ENCODE measurements at regions not wholly inside any gene's neighbourhood (a gene's known extent, or its start where the extent isn't known, plus 50 kb on each side); places are given as distances from the start of the nearest gene placed in this dataset.
"Not testable (repeated sequence)": the region's sequence is repeated elsewhere in the genome, so short reads cannot be mapped to it uniquely, and the experiment has no call there.

DNA sequence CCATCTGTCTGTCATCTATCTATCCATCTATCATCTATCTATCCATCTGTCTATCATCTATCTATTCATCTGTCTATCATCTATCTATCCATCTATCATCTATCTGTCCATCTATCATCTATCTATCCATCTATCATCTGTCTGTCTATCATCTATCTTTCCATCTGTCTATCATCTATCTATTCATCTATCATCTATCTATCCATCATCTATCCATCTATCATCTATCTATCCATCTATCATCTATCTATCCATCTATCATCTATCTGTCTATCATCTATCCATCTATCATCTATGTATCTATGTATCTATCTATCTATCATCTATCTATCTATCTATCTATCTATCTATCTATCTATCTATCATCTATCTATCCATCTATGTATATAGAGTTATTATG, 671.6 kb downstream of the UTRN start:
- H3K4me1 Mint-ChIP-seq; H3K36me3 Mint-ChIP-seq (ENCODE audit: low read depth); POLR2A ChIA-PET; H3K9me3 Mint-ChIP-seq; H3K27ac Mint-ChIP-seq; DNase-seq; CTCF ChIA-PET; H3K4me3 Mint-ChIP-seq: not testable (repeated sequence)
- H3K27me3 Mint-ChIP-seq: peaks cover 12% of the 10 kb centered on the region

- ChIA-PET CTCF (no interaction called here), POLR2A (no interaction called here)
- Mint-ChIP-seq H3K27me3 (peaks cover 9% of the 10 kb centered on the region), H3K36me3 (ENCODE audit: low read depth) (no peaks in the 10 kb centered on the region), H3K9me3 (no peaks in the 10 kb centered on the region), H3K4me1 (no peaks in the 10 kb centered on the region), H3K27ac (no peak overlapping the region), H3K4me3 (no peak overlapping the region)
- no peak for DNase-seq
Observed at GRCh38 chr6:144957236-144957937, 672.3 kb downstream of the UTRN start.

- no peaks in the 10 kb centered on the region for H3K36me3 Mint-ChIP-seq (ENCODE audit: low read depth)
- H3K27ac Mint-ChIP-seq: no peak overlapping the region
Observed at GRCh38 chr6:144969154-144969553, 684.0 kb downstream of the UTRN start.

DNA sequence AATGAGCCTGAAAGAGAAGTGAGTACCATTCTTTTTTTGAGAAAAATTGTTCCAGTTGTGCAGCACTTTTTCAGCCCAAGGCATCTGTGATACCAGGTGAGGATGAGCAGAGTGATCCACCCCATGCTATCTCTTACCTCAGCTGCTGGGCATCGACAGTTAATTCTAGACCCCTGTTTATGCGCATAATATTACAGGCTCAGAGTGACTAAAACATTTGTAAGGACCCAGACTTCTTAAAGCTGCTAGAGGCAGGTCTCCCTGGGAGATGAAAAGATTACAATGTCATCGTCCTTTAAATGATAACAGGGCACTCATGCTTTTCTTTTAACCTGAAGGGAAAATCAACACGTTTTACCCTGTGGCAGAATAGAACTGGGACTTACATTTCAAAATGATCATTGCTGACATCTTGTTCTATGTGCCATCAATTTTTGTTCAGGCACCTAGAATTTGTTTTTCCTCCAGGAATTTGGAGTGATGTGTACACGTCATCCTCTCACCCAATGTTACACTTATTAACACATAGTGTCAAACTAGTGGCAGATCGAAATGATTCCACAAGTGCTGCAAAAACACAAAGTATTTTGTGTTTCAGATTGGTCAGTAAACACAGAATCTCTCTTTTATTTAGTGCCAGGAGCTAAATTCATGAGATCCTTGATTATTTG, 684.6 kb downstream of the UTRN start:
- POLR2A ChIA-PET: no interaction called here
- H3K27me3 Mint-ChIP-seq: peaks cover 13% of the 10 kb centered on the region
- no peaks in the 10 kb centered on the region for H3K36me3 Mint-ChIP-seq (ENCODE audit: low read depth)
- H3K4me3 Mint-ChIP-seq: no peak overlapping the region
- no peaks in the 10 kb centered on the region for H3K9me3 Mint-ChIP-seq
- CTCF ChIA-PET: no interaction called here
- no peak for DNase-seq
- H3K4me1 Mint-ChIP-seq: no peaks in the 10 kb centered on the region
- no peak overlapping the region for H3K27ac Mint-ChIP-seq

More at GRCh38 chr6:144969154-144969553, 684.0 kb downstream of the UTRN start:
- Mint-ChIP-seq H3K4me1 (no peaks in the 10 kb centered on the region), H3K4me3 (no peak overlapping the region), H3K9me3 (no peaks in the 10 kb centered on the region), H3K27me3 (peaks cover 10% of the 10 kb centered on the region)
- ChIA-PET CTCF (no interaction called here), POLR2A (no interaction called here)
- no peak for DNase-seq

- not testable (repeated sequence) for DNase-seq, H3K9me3 Mint-ChIP-seq
- CTCF ChIA-PET: interaction anchor here (1.6 kb wide), 1 partner anchor 9 kb away, joined by 4 read pairs; no protein-coding TSS in a partner anchor
Observed at GRCh38 chr6:144977250-144977864, 692.2 kb downstream of the UTRN start.

GRCh38 chr6:144978208-144978607, 693.1 kb downstream of the UTRN start:
- Mint-ChIP-seq H3K9me3 (no peaks in the 10 kb centered on the region), H3K36me3 (ENCODE audit: low read depth) (no peaks in the 10 kb centered on the region), H3K4me3 (no peak overlapping the region), H3K27me3 (peaks cover 31% of the 10 kb centered on the region), H3K4me1 (no peaks in the 10 kb centered on the region), H3K27ac (no peak overlapping the region)
- ChIA-PET CTCF (no interaction called here), POLR2A (interaction anchor here (0.6 kb wide), 1 partner anchor 101 kb away, joined by 3 read pairs; no protein-coding TSS in a partner anchor)
- DNase-seq: no peak

More at GRCh38 chr6:144977250-144977864, 692.2 kb downstream of the UTRN start:
- H3K4me3 Mint-ChIP-seq; H3K36me3 Mint-ChIP-seq (ENCODE audit: low read depth); H3K27ac Mint-ChIP-seq; H3K4me1 Mint-ChIP-seq; POLR2A ChIA-PET: not testable (repeated sequence)
- H3K27me3 Mint-ChIP-seq: peaks cover 25% of the 10 kb centered on the region

GRCh38 chr6:144986271-144986670, 701.1 kb downstream of the UTRN start:
- H3K27ac Mint-ChIP-seq: no peak overlapping the region

DNA sequence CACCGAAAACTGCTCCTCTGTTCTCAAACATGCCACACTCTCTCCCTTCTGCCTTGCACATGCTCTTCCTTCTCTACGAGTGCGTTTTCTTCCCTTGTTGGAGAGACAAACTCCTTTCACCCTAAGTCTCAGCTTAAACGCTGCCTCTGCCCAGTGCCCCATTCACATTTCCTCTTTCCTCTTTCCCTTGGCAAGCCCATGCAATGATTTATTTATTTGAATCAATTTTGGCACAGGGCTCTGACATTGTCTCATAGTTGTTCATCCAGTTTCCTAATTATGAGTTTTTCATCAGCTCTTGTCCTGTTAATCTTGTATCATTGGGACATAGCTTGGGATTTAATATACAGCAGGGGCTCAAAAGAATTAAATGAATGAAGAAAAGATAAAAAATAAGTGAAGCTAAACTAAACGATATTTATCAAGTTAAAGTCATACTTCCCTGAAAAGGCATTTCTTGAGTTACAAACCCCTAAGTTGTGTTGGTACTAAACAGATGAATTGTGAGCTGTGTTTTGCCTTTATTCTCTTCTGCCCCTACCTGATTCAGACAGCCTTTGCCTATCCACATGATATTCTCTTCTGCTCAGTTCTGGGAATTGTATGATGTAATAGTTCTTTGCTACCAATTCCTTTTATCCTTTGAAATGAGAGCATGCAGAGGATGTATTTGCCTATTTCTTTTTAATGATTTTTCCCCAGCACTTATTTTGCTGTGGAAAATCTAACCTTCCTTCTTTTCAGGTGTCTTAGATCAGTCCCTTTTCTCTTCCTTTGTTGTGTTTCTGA, 704.4 kb downstream of the UTRN start:
- CTCF ChIA-PET: no interaction called here
- no peak overlapping the region for H3K4me3 Mint-ChIP-seq
- POLR2A ChIA-PET: no interaction called here
- no peak for DNase-seq
- H3K36me3 Mint-ChIP-seq (ENCODE audit: low read depth): no peaks in the 10 kb centered on the region
- no peak overlapping the region for H3K27ac Mint-ChIP-seq
- H3K9me3 Mint-ChIP-seq: no peaks in the 10 kb centered on the region
- H3K4me1 Mint-ChIP-seq: no peaks in the 10 kb centered on the region
- H3K27me3 Mint-ChIP-seq: peaks cover 17% of the 10 kb centered on the region

More at GRCh38 chr6:144986271-144986670, 701.1 kb downstream of the UTRN start:
- ChIA-PET CTCF (interaction anchor here (1.6 kb wide), 1 partner anchor 9 kb away, joined by 4 read pairs; no protein-coding TSS in a partner anchor), POLR2A (no interaction called here)
- Mint-ChIP-seq H3K4me1 (no peaks in the 10 kb centered on the region), H3K36me3 (ENCODE audit: low read depth) (no peaks in the 10 kb centered on the region), H3K4me3 (no peak overlapping the region), H3K27me3 (peaks cover 24% of the 10 kb centered on the region), H3K9me3 (no peaks in the 10 kb centered on the region)
- no peak for DNase-seq

DNA sequence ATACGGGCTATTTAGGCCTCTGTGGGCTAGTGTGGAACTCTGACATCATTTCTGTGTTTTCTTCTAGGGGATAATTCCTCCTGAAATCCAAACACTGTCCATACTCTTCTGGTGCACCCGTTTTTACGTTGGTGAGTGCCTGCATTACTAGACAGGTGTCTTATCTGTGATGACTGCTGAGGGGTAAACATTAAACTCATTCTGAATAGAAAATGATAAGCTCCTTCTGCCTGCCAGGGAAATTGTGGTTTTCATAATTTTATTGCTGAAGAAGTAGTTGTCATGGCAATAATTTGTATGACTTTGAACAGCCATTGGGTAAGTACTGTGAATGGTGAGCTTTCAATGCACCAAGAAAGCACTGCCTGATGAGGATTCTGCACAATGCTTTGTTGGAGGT, 705.6 kb downstream of the UTRN start:
- CTCF ChIA-PET: no interaction called here
- POLR2A ChIA-PET: no interaction called here
- no peak overlapping the region for H3K27ac Mint-ChIP-seq

GRCh38 chr6:144993870-144994269, 708.7 kb downstream of the UTRN start:
- Mint-ChIP-seq H3K27me3 (peaks cover 22% of the 10 kb centered on the region), H3K27ac (no peak overlapping the region)

More for the DNA sequence above, 705.6 kb downstream of the UTRN start:
- DNase-seq: no peak
- H3K4me3 Mint-ChIP-seq: no peak overlapping the region
- no peaks in the 10 kb centered on the region for H3K4me1 Mint-ChIP-seq
- H3K27me3 Mint-ChIP-seq: peaks cover 22% of the 10 kb centered on the region
- no peaks in the 10 kb centered on the region for H3K9me3 Mint-ChIP-seq
- no peaks in the 10 kb centered on the region for H3K36me3 Mint-ChIP-seq (ENCODE audit: low read depth)

GRCh38 chr6:144997996-144998395, 712.9 kb downstream of the UTRN start:
- no peaks in the 10 kb centered on the region for H3K36me3 Mint-ChIP-seq (ENCODE audit: low read depth)
- no peaks in the 10 kb centered on the region for H3K9me3 Mint-ChIP-seq
- H3K27me3 Mint-ChIP-seq: peaks cover 12% of the 10 kb centered on the region
- H3K4me1 Mint-ChIP-seq: no peaks in the 10 kb centered on the region
- no peak overlapping the region for H3K4me3 Mint-ChIP-seq
- H3K27ac Mint-ChIP-seq: no peak overlapping the region
- no peak for DNase-seq
- ChIA-PET CTCF (no interaction called here), POLR2A (no interaction called here)

More at GRCh38 chr6:144993870-144994269, 708.7 kb downstream of the UTRN start:
- no peaks in the 10 kb centered on the region for H3K9me3 Mint-ChIP-seq
- POLR2A ChIA-PET: no interaction called here
- no peak for DNase-seq
- no peaks in the 10 kb centered on the region for H3K4me1 Mint-ChIP-seq
- no peaks in the 10 kb centered on the region for H3K36me3 Mint-ChIP-seq (ENCODE audit: low read depth)
- no peak overlapping the region for H3K4me3 Mint-ChIP-seq
- CTCF ChIA-PET: no interaction called here

- H3K27ac Mint-ChIP-seq: no peak overlapping the region
- no peaks in the 10 kb centered on the region for H3K9me3 Mint-ChIP-seq
- POLR2A ChIA-PET: no interaction called here
- H3K36me3 Mint-ChIP-seq (ENCODE audit: low read depth): no peaks in the 10 kb centered on the region
- H3K4me1 Mint-ChIP-seq: no peaks in the 10 kb centered on the region
- DNase-seq: no peak
- CTCF ChIA-PET: no interaction called here
- H3K4me3 Mint-ChIP-seq: no peak overlapping the region
- peaks cover 10% of the 10 kb centered on the region for H3K27me3 Mint-ChIP-seq
Observed at GRCh38 chr6:144999127-144999526, 714.0 kb downstream of the UTRN start.

DNA sequence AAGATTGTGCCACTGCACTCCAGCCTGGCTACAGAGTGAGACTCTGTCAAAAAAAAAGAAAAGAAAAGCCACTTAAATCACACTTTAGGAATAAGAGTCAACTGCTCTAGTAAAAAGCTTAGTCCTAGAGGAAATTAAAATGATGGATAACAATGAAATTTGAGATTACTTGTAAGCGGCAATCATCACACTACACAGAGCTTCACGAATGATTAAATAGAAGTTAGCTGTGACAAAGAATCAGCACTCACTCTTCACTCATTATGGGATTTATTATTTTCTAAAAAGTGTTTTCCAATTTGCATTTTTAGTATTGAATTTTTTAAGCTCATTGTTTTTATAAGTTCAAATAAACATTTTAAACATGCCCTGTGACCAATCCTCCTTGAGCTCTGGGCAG, 718.0 kb downstream of the UTRN start:
- H3K27ac Mint-ChIP-seq: no peak overlapping the region
- no peaks in the 10 kb centered on the region for H3K9me3 Mint-ChIP-seq
- no peak for DNase-seq
- H3K27me3 Mint-ChIP-seq: peaks cover 22% of the 10 kb centered on the region
- no peak overlapping the region for H3K4me3 Mint-ChIP-seq
- H3K36me3 Mint-ChIP-seq (ENCODE audit: low read depth): no peaks in the 10 kb centered on the region
- ChIA-PET CTCF (no interaction called here), POLR2A (no interaction called here)
- no peaks in the 10 kb centered on the region for H3K4me1 Mint-ChIP-seq

Measured in activated CD4-positive, alpha-beta memory T cell treated with anti-CD3 and anti-CD28 coated beads, Interleukin-2, amount 10 ng/mL, durations not matched to agents 7 days and 5 days (primary cell).